Upper lobe of left lung (tissue), 4 donors: ENCODE measurements at regions not wholly inside any gene's neighbourhood (a gene's known extent, or its start where the extent isn't known, plus 50 kb on each side); places are given as distances from the start of the nearest gene placed in this dataset.

ENCODE experiments used
- CTCF ChIP-seq, 6 experiments: fragments of 450-650 bp in 4 of 6; fragments of 200-600 bp in 2 of 6; sonication (generic) in 2 of 6; IDR thresholded peaks; one replicate each; pipeline ENCODE4 v1.5.1; 2016 to 2019; ENCODE audit warnings: antibody characterized with exemption in 6 of 6
- POLR2AphosphoS5 ChIP-seq, 2 donors: sonication (generic); formaldehyde crosslinking; IDR thresholded peaks; one replicate each; pipeline ENCODE4 v1.5.1; 2017; ENCODE audit warnings: antibody characterized with exemption in 2 of 2

GRCh38 chr20:53853111-53853713 lies 217.2 kb downstream of the BCAS1 start:
- TF ChIP-seq POLR2AphosphoS5 (IDR thresholded peaks at IDR 0.05) (no peak), CTCF (IDR thresholded peaks at IDR 0.05) (no peak)
